NCI-H345 (cell line): ENCODE measurements at regions not wholly inside any gene's neighbourhood (a gene's known extent, or its start where the extent isn't known, plus 50 kb on each side); places are given as distances from the start of the nearest gene placed in this dataset.
"Not testable (repeated sequence)": the region's sequence is repeated elsewhere in the genome, so short reads cannot be mapped to it uniquely, and the experiment has no call there.

Source experiments
- DNase-seq: peaks from one replicate; lab custom pipeline; 2025; lab: John Stamatoyannopoulos, UW

- DNase-seq, result not testable (repeated sequence)
Observed at GRCh38 chr17:26936645-26937044, 357.3 kb upstream of the WSB1 start.

- not testable (repeated sequence) for DNase-seq
Observed at GRCh38 chr17:26937750-26938322, 356.1 kb upstream of the WSB1 start.

- not testable (repeated sequence) for DNase-seq
Observed at GRCh38 chr17:26939755-26940154, 354.2 kb upstream of the WSB1 start.

GRCh38 chr17:26940587-26940986, 353.3 kb upstream of the WSB1 start:
- DNase-seq, result not testable (repeated sequence)

- no peak for DNase-seq
Observed at GRCh38 chr17:26962255-26963162, 331.4 kb upstream of the WSB1 start.

GRCh38 chr17:26963163-26963503, 330.8 kb upstream of the WSB1 start:
- no peak for DNase-seq

- DNase-seq, result not testable (repeated sequence)
Observed at GRCh38 chr17:26965898-26966624, 327.9 kb upstream of the WSB1 start.

GRCh38 chr17:26966625-26967179, 327.2 kb upstream of the WSB1 start:
- not testable (repeated sequence) for DNase-seq

GRCh38 chr17:26981845-26982425, 312.0 kb upstream of the WSB1 start:
- DNase-seq, result not testable (repeated sequence)

- DNase-seq, result not testable (repeated sequence)
Observed at GRCh38 chr17:26982563-26982962, 311.4 kb upstream of the WSB1 start.

GRCh38 chr17:26987851-26988250, 306.1 kb upstream of the WSB1 start:
- DNase-seq, result not testable (repeated sequence)

- DNase-seq, result not testable (repeated sequence)
Observed at GRCh38 chr17:26994648-26995047, 299.3 kb upstream of the WSB1 start.

GRCh38 chr17:26996146-26996916, 297.6 kb upstream of the WSB1 start:
- DNase-seq, result not testable (repeated sequence)

GRCh38 chr17:27007734-27008531, 286.0 kb upstream of the WSB1 start:
- DNase-seq, result not testable (repeated sequence)

- DNase-seq, result no peak
Observed at GRCh38 chr17:27009087-27009486, 284.8 kb upstream of the WSB1 start.

- not testable (repeated sequence) for DNase-seq
Observed at GRCh38 chr17:27010138-27010537, 283.8 kb upstream of the WSB1 start.

GRCh38 chr17:27030552-27030951, 263.4 kb upstream of the WSB1 start:
- DNase-seq, result not testable (repeated sequence)

- DNase-seq, result no peak
Observed at GRCh38 chr17:27038676-27039075, 255.2 kb upstream of the WSB1 start.

- not testable (repeated sequence) for DNase-seq
Observed at GRCh38 chr17:27045039-27045438, 248.9 kb upstream of the WSB1 start.

GRCh38 chr17:27049104-27049784, 244.7 kb upstream of the WSB1 start:
- DNase-seq, result no peak
